ENCODE measurements at regions not wholly inside any gene's neighbourhood (a gene's known extent, or its start where the extent isn't known, plus 50 kb on each side); places are given as distances from the start of the nearest gene placed in this dataset.
A peak's percentile ranks its signal among the peaks of the same experiment; 100 is the strongest.
"Not testable (repeated sequence)": the region's sequence is repeated elsewhere in the genome, so short reads cannot be mapped to it uniquely, and the experiment has no call there.

DNA sequence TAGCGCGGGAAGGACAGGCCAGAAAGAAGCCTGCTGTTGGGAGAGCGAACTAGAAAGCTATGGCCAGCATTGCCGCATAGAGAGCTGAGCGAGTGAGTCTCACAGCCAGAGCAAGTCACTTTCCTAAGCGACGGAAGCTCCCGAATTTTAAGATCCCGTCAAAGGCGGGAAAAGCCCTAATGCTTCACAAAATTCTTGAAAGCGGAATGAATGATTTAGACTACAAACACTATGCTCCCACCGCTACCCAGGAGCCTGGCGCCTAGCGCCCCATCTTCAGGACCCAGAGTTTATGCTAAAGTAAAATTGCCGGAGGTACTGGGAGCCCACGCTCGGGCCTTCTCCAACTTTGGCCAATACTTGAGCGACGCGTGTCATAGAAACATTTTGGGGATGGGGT, 409.9 kb upstream of the ESRRG start:
- peaks cover 0 to 14% (median 8%) of the 10 kb centered on the region in 4 donors for H3K4me1 Mint-ChIP-seq
- POLR2A ChIA-PET, result no interaction called here
- no peak overlapping the region for H3K27ac Mint-ChIP-seq
- peaks cover 0 to 2% (median 0%) of the 10 kb centered on the region in 3 donors for H3K36me3 Mint-ChIP-seq
- H3K9me3 Mint-ChIP-seq, result peaks cover 0 to 28% (median 4%) of the 10 kb centered on the region in 9 donors
- DNase-seq (no peak), ATAC-seq (no peak)
- H3K4me3 Mint-ChIP-seq, result no peak overlapping the region
- H3K27me3 Mint-ChIP-seq, result peaks cover 30 to 69% (median 45%) of the 10 kb centered on the region in 5 donors

DNA sequence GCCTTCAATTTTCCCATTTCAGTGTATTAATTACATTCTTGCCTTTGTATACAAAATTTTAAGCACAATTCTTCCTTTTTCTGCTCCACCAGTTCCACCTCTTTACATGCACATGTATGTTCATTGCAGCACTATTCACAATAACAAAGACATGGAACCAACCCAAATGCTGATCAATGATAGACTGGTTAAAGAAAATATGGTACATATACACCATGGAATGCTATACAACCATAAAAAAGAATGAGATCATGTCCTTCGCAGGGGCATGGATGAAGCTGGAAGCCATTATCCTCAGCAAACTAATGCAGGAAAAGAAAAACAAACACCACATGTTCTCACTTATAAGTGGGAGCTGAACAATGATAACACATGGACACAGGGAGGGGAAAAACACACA, 400.1 kb upstream of the ESRRG start:
- H3K36me3 Mint-ChIP-seq, H3K4me3 Mint-ChIP-seq, POLR2A ChIA-PET, H3K4me1 Mint-ChIP-seq, H3K27me3 Mint-ChIP-seq, DNase-seq, ATAC-seq: not testable (repeated sequence)
- Mint-ChIP-seq H3K9me3 (peaks cover 0 to 16% (median 5%) of the 10 kb centered on the region in 9 donors), H3K27ac (peak overlapping the region in 1 of 10 donors; percentile 32)

DNA sequence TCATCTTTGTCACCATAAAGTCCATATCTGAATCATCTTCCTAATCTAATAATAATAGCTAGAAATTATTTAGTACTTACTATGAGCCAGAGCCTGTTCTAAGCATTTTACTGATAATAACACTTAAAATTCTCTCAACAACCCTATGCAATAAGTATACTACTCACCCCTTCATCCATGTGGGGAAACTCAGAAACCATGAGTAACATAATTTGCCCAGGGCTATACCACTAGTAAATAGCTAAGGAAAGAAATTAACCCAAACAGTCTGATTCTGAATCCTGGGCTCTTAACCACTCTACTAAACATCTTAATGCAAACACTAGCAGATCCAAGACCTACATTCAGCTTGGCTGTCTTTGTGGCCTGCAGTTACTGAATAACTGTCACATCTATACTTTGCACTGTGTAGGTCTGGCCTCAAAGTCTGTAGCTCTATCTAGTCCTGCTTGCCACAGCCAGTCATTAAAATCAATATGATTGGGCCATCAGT, 394.8 kb upstream of the ESRRG start:
- Mint-ChIP-seq H3K27ac (no peak overlapping the region), H3K27me3 (peaks cover 0 to 6% (median 3%) of the 10 kb centered on the region in 5 donors), H3K9me3 (peaks cover 0 to 24% (median 4%) of the 10 kb centered on the region in 9 donors), H3K4me1 (no peaks in the 10 kb centered on the region), H3K36me3 (peaks cover 0 to 4% (median 0%) of the 10 kb centered on the region in 3 donors), H3K4me3 (no peak overlapping the region)
- ATAC-seq (no peak), DNase-seq (no peak)
- POLR2A ChIA-PET, result no interaction called here

DNA sequence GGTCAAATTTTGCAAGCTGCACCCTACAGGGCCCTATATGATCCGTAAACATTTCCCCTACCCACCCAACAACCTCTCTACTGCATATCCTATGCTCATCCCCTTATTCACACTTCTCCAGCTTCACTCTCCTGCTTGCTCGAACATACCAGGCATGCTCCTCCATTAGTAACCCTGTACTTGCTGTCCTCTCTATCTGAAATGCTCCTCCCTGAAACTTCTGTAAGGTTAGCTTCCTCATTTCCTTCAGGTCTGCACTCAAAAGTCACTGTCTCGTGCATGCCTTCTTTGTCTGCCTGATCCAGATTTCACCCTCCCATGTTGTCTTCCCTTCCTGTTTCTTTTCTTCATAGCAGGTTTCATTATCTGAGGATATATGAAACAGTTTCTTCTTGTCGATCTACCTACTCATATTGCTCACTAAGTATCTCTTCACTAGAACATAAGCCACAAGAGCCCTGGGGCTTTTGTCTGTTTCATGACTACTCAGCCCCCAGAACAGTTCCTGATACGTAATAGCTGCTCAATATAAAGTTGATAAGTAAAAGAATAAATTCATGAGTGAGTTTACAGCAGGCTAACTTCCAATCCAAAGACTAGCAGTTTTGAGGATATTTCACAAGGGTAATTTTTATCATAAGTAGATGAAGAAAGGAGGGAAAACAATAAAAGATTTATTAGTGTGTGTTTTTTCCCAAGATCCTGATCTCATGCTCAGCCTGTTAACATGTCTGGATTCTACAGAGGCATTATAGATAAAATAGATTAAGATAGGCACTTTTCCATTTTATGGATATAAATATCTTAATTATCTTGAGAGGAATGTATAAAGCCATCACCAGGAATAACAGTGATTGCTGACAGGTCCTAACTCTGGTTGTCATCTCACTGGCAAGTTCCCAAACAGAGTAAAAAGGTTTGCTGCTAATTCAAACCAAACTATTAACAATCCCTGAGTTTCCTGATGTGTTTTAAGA, 392.5 kb upstream of the ESRRG start:
- Mint-ChIP-seq H3K27me3 (peaks cover 0 to 5% (median 3%) of the 10 kb centered on the region in 5 donors), H3K4me1 (no peaks in the 10 kb centered on the region), H3K4me3 (no peak overlapping the region), H3K27ac (no peak overlapping the region), H3K36me3 (peaks cover 0 to 3% (median 0%) of the 10 kb centered on the region in 3 donors), H3K9me3 (peaks cover 0 to 22% (median 4%) of the 10 kb centered on the region in 9 donors)
- no peak for DNase-seq
- POLR2A ChIA-PET, result no interaction called here
- ATAC-seq, result no peak

DNA sequence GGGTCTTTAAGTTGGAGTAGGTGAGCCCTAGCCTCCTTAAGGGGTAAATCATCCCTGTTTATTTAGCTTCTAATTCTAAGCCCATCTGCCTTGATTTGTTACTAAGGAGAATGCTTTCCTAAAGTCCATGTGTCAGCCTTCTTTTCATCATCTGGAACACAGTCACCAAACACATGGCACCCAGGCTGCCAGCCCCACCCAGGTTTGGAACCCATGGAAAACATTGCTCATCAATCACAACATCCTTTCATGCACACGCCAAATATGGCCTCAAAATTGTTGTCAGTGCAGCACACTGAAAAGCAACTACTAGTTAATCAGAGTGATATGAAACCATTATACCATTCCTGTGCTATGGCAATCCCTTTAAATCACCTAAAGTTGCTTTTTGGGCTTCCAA, 386.7 kb upstream of the ESRRG start:
- no peak overlapping the region for H3K4me3 Mint-ChIP-seq
- ATAC-seq, result no peak
- peaks cover 0 to 5% (median 1%) of the 10 kb centered on the region in 5 donors for H3K27me3 Mint-ChIP-seq
- H3K27ac Mint-ChIP-seq, result no peak overlapping the region
- POLR2A ChIA-PET, result no interaction called here
- no peaks in the 10 kb centered on the region for H3K4me1 Mint-ChIP-seq
- peaks cover 0 to 22% (median 2%) of the 10 kb centered on the region in 9 donors for H3K9me3 Mint-ChIP-seq
- no peaks in the 10 kb centered on the region for H3K36me3 Mint-ChIP-seq
- DNase-seq, result no peak

DNA sequence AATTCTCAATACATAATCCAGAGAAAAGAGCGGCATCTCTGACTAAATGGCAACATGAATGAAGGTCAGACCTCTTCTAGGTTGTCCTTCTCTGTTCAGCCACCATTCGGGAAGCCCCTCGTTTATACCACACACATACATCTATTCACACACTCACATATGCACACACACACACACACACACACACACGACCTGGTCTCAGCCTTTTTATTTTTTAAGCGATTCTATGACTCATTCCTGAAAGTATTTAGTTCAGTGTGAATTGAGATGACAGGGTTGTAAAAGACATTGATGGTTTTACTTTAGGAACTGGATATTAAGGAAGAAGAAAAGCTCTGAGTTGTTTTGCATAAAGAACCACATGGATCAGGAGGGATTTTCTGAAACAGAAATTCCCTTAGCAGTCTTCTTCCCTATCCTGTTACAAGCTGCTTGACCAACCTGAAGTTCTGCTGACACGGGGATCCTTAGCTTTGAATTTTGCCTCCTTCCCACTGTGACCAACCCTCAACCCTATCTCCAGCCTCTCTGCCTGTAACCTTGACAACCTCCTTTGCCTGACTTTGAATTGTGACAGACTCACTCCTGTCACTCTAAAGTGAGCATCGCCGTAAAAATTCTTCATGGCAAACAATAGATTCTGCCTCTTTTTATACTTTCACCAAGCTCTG, 383.1 kb upstream of the ESRRG start:
- no peak overlapping the region for H3K4me3 Mint-ChIP-seq
- H3K4me1 Mint-ChIP-seq, result no peaks in the 10 kb centered on the region
- peaks cover 0 to 4% (median 0%) of the 10 kb centered on the region in 3 donors for H3K36me3 Mint-ChIP-seq
- no peak for ATAC-seq
- peaks cover 0 to 5% (median 1%) of the 10 kb centered on the region in 5 donors for H3K27me3 Mint-ChIP-seq
- DNase-seq, result no peak
- POLR2A ChIA-PET, result no interaction called here
- H3K9me3 Mint-ChIP-seq, result peaks cover 0 to 11% (median 1%) of the 10 kb centered on the region in 9 donors
- no peak overlapping the region for H3K27ac Mint-ChIP-seq

DNA sequence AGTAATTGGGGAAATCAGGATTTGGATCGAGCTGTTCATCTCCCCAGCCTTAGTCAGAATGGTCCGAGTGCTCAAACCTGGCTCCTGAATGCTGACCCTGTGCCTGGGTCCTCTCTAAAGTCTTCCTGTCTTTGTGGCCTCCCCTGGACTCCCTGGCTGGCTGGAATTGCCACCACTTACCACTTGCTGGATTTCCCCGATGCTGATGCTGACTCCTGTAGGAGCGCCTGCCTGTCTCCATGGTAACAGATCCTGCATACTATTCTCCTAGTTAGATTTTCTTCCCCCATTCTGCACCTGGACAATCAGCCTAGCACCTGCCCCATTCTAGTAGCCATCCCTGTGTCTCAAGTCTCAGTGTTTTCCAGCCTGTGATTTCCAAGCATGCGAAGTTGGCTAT, 382.2 kb upstream of the ESRRG start:
- POLR2A ChIA-PET, result no interaction called here
- ATAC-seq (no peak), DNase-seq (no peak)
- Mint-ChIP-seq H3K9me3 (peaks cover 0 to 11% (median 3%) of the 10 kb centered on the region in 9 donors), H3K36me3 (peaks cover 0 to 4% (median 0%) of the 10 kb centered on the region in 3 donors), H3K27ac (no peak overlapping the region), H3K27me3 (peaks cover 0 to 5% (median 1%) of the 10 kb centered on the region in 5 donors), H3K4me3 (no peak overlapping the region), H3K4me1 (no peaks in the 10 kb centered on the region)

DNA sequence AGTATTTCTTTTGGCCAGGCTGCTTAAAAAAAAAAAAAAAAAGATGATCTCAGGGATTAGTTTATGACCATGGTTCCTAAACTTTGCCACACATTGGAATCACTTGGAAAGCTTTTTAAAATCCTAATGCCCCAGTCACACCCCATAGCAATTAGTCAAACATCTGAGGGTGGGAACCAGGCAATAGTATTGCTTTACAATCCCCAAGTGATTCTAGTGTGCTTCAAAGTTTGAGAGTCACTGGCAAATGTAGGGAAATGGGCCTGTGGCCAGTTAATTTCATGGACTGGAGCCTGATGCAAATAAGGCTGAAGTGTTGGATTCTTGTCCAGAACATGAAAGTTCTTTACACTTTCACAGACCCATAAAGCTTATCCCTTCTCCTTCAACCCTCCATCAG, 374.6 kb upstream of the ESRRG start:
- ATAC-seq (no peak), DNase-seq (no peak)
- Mint-ChIP-seq H3K9me3 (peaks cover 0 to 7% (median 2%) of the 10 kb centered on the region in 9 donors), H3K27ac (no peak overlapping the region), H3K36me3 (peaks cover 0 to 1% (median 0%) of the 10 kb centered on the region in 3 donors), H3K4me3 (no peak overlapping the region), H3K27me3 (peaks cover 2 to 10% (median 3%) of the 10 kb centered on the region in 5 donors), H3K4me1 (no peaks in the 10 kb centered on the region)
- POLR2A ChIA-PET, result no interaction called here

DNA sequence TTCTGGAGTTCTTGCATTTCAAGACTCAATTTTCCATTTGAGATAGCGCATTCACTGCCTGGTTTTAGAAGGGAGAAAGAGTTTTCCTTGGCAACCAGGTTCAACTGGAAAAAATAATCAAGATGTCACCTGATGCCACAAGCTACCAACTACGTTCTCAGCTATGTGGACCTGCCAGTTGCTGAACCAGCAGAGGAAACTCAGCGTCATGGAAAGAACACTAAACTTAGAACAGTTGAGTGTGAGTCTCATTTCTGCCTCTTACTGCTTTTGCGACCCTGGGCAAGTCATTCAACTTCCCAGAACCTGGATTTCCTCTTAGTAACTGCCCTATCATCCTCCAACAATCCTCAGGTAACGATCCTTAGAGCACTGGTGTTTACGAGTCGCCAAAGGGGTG, 373.0 kb upstream of the ESRRG start:
- H3K27ac Mint-ChIP-seq, result peak overlapping the region in 1 of 10 donors; percentile 31
- peaks cover 0 to 9% (median 2%) of the 10 kb centered on the region in 9 donors for H3K9me3 Mint-ChIP-seq
- no peak overlapping the region for H3K4me3 Mint-ChIP-seq
- DNase-seq (no peak), ATAC-seq (no peak)
- peaks cover 0 to 4% (median 0%) of the 10 kb centered on the region in 3 donors for H3K36me3 Mint-ChIP-seq
- H3K4me1 Mint-ChIP-seq, result no peaks in the 10 kb centered on the region
- peaks cover 10 to 22% (median 14%) of the 10 kb centered on the region in 5 donors for H3K27me3 Mint-ChIP-seq
- POLR2A ChIA-PET, result no interaction called here

DNA sequence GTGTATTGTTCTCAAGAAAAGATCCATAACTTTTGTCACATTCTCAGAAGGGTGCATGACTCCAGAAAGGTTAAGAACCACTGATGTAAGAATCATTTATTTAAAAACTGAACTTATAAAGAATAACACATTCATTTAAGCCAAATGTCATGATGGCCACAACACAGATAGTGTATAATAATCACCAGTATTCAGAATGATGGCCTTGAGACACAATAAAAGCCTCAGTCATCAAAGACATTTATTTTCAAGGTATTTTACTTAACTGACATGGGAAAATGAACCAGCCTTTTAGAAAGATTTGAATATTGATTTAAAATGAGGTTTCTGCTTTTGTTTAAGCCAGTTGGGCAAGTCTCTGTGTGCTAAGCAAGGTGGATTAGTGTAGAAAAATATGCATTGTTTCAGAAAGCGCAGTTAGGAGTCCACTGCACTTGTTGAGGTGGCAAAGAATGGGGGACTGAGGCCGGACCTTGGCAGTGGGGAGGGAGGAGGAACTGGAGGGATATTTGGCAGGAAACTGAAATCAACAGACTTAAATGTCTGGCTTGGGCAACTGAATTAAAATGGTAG, 371.9 kb upstream of the ESRRG start:
- H3K27ac Mint-ChIP-seq, result no peak overlapping the region
- H3K4me3 Mint-ChIP-seq, result no peak overlapping the region
- POLR2A ChIA-PET, result no interaction called here
- no peak for ATAC-seq
- peaks cover 0 to 4% (median 0%) of the 10 kb centered on the region in 3 donors for H3K36me3 Mint-ChIP-seq
- peaks cover 0 to 6% (median 2%) of the 10 kb centered on the region in 4 donors for H3K4me1 Mint-ChIP-seq
- H3K9me3 Mint-ChIP-seq, result peaks cover 0 to 9% (median 0%) of the 10 kb centered on the region in 9 donors
- peaks cover 19 to 33% (median 23%) of the 10 kb centered on the region in 5 donors for H3K27me3 Mint-ChIP-seq
- DNase-seq, result no peak

DNA sequence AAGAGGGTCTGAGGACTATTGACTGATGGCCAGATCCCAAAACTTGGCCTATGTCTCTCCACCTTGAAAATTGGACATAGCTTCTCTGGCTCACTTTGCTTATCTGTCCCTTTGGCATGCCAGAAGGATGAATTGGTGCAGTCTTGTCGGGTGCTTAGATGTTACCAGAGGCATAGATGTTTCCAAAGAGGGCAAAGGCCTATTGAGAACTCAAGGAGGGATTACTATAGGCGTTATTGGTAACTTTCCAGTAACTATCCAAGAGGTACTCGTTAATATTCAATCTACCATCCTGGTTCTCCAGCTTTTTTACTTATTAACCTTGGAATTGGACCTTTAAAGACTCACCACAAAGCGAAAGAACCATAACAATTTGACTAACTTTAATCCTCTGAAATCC, 368.3 kb upstream of the ESRRG start:
- H3K27ac Mint-ChIP-seq, result no peak overlapping the region
- peaks cover 26 to 57% (median 39%) of the 10 kb centered on the region in 5 donors for H3K27me3 Mint-ChIP-seq
- peaks cover 0 to 4% (median 0%) of the 10 kb centered on the region in 3 donors for H3K36me3 Mint-ChIP-seq
- no peak for ATAC-seq
- no peak overlapping the region for H3K4me3 Mint-ChIP-seq
- no peak for DNase-seq
- POLR2A ChIA-PET, result no interaction called here
- peaks cover 0 to 13% (median 5%) of the 10 kb centered on the region in 4 donors for H3K4me1 Mint-ChIP-seq
- peaks cover 0 to 12% (median 0%) of the 10 kb centered on the region in 9 donors for H3K9me3 Mint-ChIP-seq

DNA sequence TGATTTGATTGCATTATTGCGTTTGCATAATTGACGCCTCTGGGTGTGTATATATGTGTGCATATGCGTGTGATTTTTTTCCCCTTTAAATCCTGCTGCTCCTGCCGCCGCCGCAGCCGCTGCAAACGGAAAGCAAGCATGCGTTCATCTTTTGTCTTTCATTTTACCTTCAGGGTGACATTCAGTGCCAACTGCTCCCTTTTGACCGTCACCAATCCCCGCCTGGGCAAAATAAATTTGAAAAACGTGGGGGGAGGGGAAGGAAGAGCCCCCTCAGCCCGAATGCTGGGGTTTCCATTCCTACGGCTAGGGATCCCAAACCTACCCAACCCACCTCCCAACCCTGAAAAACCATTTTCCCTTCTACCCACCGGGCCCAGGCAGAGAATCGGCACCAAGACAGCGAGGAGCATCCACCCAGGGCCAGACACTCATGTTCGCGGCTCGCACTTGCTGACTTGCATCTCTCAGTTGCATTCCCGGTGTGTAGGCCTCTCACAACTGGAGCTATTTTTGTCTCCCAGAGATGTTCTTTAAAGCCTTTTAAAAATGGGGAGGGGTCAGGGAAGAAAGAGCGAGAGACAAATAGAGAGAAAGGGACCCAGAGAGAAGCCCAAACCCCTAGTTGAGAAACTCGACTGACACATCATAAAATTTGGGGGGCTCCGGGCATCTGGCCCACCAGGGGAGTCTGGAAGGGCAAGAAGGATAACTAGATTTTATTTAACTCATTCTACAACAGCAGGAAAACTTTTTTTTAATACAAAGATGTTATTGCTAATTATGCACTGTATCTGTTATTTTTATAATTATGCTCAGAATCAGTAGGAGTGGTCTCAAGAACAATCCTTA, 367.1 kb upstream of the ESRRG start:
- H3K36me3 Mint-ChIP-seq, result peaks cover 0 to 4% (median 0%) of the 10 kb centered on the region in 3 donors
- no peak for DNase-seq
- ATAC-seq, result no peak
- peak overlapping the region in 6 of 10 donors; percentile 3 to 42 (median 28) for H3K4me3 Mint-ChIP-seq
- POLR2A ChIA-PET, result no interaction called here
- peaks cover 0 to 12% (median 0%) of the 10 kb centered on the region in 9 donors for H3K9me3 Mint-ChIP-seq
- peaks cover 27 to 57% (median 39%) of the 10 kb centered on the region in 5 donors for H3K27me3 Mint-ChIP-seq
- H3K27ac Mint-ChIP-seq, result no peak overlapping the region
- peaks cover 0 to 13% (median 5%) of the 10 kb centered on the region in 4 donors for H3K4me1 Mint-ChIP-seq

All from naive thymus-derived CD8-positive, alpha-beta T cell (primary cell).